ENCODE measurements at regions not wholly inside any gene's neighbourhood (a gene's known extent, or its start where the extent isn't known, plus 50 kb on each side); places are given as distances from the start of the nearest gene placed in this dataset.
"Not testable (repeated sequence)": the region's sequence is repeated elsewhere in the genome, so short reads cannot be mapped to it uniquely, and the experiment has no call there.

DNA sequence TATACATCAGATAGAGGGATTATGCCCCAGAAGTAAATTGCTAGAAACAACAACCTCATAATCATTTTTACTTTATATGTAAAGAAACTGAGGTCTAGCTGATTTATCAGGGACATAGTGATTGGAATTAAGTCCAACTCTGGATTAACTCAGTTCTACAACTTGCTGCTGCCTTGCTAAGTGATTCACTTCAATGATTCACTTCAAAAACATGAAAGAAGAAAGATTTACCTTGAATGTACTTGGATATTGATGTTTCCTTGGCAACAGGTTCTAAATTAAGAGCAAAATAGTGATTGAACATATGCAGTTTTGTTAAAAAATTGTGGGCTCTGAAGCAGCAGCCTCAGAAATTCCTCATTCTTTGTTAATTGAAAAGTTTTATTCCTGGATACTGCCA is 99.8 kb upstream of the H2AZ1 start:
- no peak for ATAC-seq
- intact Hi-C loops (cut with micrococcal nuclease): no loop called here
- DNase-seq: no peak

DNA sequence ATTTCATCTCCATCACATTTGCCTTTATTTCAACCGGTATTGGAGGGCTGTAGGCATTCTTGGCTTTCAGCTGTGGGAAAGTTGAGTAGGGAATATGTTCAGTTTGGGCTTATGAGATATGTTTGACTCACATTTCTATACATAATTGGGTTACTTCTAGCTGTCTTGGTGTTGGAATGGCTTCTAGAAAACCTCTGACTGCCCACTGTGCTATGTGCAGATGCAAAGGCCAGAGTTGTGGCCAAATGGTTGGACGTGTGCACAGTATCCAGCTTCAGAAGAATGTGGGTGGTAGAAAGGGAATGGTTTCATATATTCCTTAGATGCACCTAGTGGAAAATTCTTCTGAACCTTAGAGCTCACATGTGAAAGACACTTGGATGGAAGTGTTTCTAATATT is 92.6 kb upstream of the H2AZ1 start:
- DNase-seq (no peak), ATAC-seq (no peak)
- intact Hi-C loops (cut with micrococcal nuclease): no loop called here

DNA sequence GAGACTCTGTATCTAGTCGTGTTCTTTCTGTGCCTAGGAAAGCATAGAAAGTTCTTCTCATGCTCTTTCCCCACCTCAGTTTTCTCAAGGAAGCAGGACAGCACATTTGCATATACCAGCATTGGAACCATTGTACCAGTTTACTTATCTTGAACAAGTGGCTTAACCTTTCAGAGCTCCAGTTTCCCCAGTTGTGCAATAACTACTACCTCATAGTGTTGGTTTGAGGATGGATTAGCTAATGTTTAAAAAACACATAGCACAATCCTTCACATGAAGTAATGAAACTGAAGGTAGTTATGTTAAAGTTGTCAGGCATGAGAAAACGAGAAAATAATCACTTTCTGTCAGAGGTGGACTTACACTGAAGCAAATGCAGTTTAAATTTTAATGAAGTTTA is 92.2 kb upstream of the H2AZ1 start:
- intact Hi-C loops (cut with micrococcal nuclease): no loop called here
- no peak for DNase-seq
- ATAC-seq: no peak

DNA sequence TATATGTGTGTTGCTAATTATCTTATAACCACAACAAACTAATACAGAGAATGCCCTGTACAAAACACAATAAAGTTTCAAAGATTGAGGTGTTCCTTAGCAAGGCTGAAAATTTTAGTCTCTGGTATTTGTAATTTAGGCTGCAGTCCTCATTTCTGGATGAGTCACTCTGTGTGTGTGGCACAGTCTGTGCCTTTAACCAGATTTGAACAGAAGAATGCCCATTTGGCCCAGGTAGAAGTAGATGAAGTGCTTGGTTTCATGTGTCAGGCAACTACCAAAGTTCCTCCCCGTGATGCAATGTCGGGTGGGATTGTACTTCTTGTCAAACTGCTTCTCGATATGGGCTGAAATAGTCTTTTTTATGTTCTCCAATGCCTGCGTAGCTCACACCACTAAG is 91.6 kb upstream of the H2AZ1 start:
- DNase-seq (no peak), ATAC-seq (no peak)
- intact Hi-C loops (cut with micrococcal nuclease): no loop called here

DNA sequence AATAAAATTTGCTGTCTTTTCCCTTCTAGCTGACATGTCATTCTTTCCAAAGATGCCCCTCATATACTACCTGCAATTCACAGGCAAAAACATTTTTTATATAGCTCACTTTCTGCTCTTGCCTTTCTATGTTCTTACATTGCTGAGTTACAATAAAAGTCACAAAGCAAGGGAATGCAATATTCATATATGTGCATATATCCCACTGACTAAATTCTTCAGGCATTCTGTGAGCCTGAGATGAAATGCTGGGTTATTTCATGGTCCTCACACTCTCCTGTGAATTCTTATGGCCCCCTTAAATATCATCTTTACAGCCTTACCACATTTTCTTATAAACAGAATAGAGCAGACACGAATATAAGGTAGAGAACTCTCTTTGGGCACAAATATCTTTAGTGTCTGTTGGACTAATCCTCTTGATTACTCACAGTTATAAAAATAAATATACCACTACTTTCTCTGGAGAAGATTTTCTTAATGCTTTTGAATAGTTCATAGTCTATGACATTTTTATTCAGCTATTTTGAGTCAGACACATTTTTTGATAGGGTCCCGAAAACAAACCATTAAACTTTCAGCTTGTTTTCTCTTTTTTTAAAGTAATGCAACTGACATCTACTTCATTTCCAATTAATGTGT is 84.1 kb upstream of the H2AZ1 start:
- ATAC-seq (no peak), DNase-seq (no peak)
- intact Hi-C loops (cut with micrococcal nuclease): no loop called here

DNA sequence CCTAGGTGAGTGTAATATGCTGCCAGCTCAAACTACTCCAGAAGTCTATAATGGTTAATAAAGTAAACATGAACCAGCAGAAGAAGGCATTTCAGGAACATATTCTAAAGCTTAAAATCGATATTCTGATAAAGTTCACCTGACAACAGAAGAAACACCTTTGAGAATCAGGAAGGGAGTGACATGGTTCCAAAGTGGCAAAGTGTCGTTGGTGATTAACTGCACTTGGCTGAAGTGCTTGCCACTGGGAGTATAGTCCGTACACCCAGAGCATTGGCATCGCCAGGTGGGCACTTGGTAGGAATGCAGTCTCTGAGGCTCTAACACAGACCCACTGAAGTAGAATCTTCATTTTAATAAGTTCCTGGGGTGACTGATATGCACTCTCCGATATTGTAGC is 76.0 kb upstream of the H2AZ1 start:
- intact Hi-C loops (cut with micrococcal nuclease): no loop called here
- DNase-seq (no peak), ATAC-seq (no peak)

DNA sequence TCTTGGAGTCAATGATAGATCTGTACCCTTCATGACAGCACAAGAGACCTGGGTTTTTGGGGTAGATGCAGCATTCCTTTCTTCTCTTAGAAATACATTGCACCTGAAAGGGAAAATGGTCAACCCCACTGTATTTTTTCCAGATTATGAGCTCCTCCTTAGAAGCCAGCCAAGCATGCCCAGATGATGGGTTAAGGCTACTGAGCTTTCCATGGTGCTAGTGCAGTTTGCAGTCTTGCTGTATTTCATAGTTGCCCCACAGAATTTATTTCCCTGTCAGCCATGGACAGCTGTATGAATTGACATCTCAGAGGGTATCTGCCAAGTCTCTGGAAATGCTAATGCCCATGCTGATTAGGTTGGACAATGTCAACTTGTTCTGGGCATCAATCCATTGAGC is 73.7 kb upstream of the H2AZ1 start:
- intact Hi-C loops (cut with micrococcal nuclease): no loop called here
- ATAC-seq (no peak), DNase-seq (no peak)

DNA sequence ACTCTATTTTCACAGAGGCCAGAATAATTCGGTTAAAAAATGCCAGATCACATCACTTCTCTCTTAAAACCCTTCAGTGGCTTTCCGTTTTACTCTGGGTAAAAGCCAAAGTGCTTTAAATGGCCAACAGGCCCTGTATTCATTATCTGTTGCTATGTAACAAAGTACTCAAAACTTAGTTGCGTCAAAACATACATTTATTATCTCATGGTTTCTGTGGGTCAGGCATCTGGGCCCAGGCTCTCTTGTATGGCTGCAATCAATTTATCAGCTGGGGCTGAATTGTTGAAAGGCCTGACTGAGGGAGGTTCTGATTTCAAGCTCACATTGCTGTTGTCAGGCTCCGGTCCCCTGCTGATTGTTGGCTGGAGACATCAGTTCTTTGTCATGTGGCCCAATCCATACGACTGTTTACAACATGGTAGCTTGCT is 72.7 kb upstream of the H2AZ1 start:
- intact Hi-C loops (cut with micrococcal nuclease): no loop called here
- DNase-seq (no peak), ATAC-seq (no peak)

DNA sequence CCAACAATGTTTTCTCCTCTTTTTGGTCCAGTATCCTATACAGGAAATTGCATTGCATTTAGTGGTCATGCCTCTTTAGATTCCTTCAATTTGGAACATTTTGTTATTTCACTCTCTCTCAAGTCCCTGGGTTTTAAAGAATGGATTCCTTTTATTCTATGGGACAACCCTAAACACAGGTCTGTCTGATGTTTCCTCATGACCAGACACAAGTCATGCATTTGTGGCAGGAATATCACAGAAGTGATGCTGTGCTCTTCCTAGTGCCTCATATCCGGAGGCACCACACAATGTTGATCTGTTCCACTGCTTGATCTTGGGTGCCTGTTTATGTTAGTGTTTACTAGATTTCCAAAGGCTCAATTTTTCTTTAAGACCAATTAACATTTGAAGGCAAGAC is 69.7 kb upstream of the H2AZ1 start:
- ATAC-seq (no peak), DNase-seq (no peak)
- intact Hi-C loops (cut with micrococcal nuclease): no loop called here

DNA sequence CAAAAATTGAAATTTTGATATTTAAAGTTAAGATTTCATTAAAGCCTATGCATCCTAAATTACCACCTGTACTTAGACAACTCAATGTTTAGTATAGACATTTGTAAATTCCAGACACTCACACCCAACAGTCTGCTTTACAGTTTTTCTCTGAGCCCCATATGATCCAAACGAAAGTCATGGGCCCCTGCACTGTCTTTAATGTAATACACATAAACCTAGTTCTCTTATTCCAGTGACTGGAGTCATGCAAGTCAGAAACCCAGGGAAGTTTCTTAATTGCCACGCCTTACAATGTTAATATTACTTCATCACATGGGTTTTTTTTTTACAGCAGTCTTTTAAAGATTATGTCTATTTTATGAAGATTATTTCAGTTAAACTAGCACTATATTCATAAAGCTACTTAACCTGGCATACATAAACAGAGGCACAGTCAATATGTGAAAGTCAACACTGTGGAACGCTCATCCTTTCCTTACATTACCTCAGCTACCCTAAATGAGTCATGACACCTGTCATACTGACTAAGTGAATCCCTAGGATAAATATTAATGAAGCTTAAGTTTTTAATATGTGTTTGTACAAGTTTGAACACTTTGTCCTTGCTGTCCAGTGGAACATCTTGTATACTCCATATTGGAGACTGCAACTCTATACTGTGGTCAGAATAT is 67.7 kb upstream of the H2AZ1 start:
- intact Hi-C loops (cut with micrococcal nuclease): no loop called here
- DNase-seq: no peak
- ATAC-seq: no peak

DNA sequence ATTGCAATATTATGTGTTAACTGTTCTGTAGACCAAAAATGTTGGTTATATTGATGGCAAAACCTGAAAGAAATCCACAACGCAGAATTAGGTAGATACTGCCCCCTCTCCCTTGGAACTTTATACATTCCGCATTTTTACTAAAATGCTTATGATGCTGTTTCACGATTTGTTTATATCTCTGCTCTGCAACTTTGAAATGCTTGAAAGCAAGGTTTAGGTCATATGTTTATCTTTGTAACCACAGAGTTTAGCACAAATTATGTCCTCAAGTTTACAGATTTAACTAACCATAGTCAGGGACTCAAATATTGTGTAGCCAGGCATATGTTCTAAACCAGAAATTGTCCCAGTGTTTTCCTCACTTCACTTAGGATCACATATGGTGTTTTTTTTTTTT is 66.1 kb upstream of the H2AZ1 start:
- no peak for ATAC-seq
- intact Hi-C loops (cut with micrococcal nuclease): no loop called here
- DNase-seq: no peak

DNA sequence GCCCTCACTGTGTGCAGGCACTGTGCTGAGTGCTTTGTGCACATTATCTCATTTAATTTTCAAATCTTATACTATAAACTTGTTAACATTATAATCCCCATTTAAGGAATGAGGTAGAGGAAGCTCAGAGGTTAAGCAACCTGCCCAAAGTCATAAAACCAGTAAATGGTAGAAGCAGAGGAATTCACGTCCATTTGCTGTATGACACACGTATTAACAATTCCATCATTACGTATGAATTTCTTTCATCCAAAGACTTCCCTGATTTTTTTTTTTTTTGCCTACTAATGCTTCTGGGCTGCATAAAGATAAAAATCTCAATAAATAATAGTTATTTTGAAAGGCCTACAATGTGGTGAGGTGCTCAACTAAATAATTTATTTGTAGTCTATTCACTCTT is 64.5 kb upstream of the H2AZ1 start:
- no peak for DNase-seq
- no peak for ATAC-seq
- intact Hi-C loops (cut with micrococcal nuclease): no loop called here

DNA sequence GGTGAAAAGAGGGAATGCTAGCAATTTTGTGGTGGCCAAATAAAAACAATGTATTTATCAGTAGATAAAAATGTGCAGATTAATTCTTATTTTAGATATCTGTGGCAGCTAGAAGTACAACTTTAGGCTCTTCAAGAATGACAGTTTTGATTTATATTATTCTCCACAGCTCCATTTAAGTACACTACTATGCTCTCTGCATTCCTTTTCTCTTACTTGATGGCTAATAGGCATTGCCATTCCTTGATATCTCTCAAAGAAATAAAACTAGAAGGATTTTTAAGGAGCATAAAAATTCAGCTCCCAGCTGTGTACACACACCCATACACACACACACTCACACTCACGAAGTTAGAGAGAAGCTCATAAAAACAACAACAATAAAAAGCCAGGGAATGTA is 59.4 kb upstream of the H2AZ1 start:
- DNase-seq (no peak), ATAC-seq (no peak)
- intact Hi-C loops (cut with micrococcal nuclease): no loop called here

DNA sequence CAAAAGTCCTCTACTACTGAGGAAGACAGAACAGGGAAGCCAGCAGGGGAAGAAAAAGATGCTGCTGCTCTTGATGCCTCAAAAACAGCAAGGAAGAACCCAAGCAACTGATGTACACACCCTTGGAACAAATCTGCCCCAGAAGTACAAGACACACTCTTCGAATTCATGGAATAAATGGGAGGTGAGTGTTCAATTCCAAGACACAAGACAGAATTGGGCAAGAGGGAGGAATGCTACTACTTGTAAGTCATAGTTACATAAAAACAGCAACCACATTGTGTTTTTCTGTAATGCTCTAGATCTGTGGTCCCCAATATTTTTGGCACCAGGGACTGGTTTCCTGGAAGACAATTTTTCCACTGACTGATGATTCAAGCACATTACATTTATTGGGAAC is 58.0 kb upstream of the H2AZ1 start:
- ATAC-seq (no peak), DNase-seq (no peak)

DNA sequence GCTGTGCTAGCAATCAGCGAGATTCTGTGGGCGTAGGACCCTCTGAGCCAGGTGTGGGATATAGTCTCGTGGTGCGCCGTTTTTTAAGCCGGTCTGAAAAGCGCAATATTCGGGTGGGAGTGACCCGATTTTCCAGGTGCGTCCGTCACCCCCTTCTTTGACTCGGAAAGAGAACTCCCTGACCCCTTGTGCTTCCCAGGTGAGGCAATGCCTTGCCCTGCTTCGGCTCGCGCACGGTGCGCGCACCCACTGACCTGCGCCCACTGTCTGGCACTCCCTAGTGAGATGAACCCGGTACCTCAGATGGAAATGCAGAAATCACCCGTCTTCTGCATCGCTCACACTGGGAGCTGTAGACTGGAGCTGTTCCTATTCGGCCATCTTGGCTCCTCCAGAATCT is 56.1 kb upstream of the H2AZ1 start:
- ATAC-seq; intact Hi-C loops (cut with micrococcal nuclease); DNase-seq: not testable (repeated sequence)

More for the DNA sequence above, 58.0 kb upstream of the H2AZ1 start:
- intact Hi-C loops (cut with micrococcal nuclease): no loop called here

Measured in left ventricle myocardium superior (tissue), 1 donor.